Omental fat pad (tissue), 3 donors: ENCODE measurements at regions not wholly inside any gene's neighbourhood (a gene's known extent, or its start where the extent isn't known, plus 50 kb on each side); places are given as distances from the start of the nearest gene placed in this dataset.

ENCODE experiments used
- ATAC-seq: fragments of 150-250 bp; one replicate; pipeline ENCODE4 v1.9.1; 2016; ENCODE audit warnings: mild to moderate bottlenecking, moderate library complexity; ENCODE audit not compliant: low FRiP score
- DNase-seq: peaks from one replicate; pipeline ENCODE4 v3.0.0-alpha.2; 2019; ENCODE audit warnings: low spot score
- CTCF ChIP-seq, 3 donors: fragments of 450-650 bp; IDR thresholded peaks; one replicate each; pipeline ENCODE4 v1.5.1; 2016 to 2017; ENCODE audit warnings: antibody characterized with exemption in 3 of 3, mild to moderate bottlenecking in 3 of 3, moderate library complexity in 2 of 3

GRCh38 chr2:113812204-113812603 lies 55.8 kb upstream of the SLC35F5 start:
- DNase-seq (no peak), ATAC-seq (no peak)
- TF ChIP-seq CTCF (IDR thresholded peaks at IDR 0.05): no peak

- DNase-seq: no peak
- no peak for ATAC-seq
- TF ChIP-seq CTCF (IDR thresholded peaks at IDR 0.05): no peak
Observed at GRCh38 chr2:113809076-113809736, 52.8 kb upstream of the SLC35F5 start.

- DNase-seq (no peak), ATAC-seq (no peak)
- no peak for TF ChIP-seq CTCF (IDR thresholded peaks at IDR 0.05)
Observed at GRCh38 chr2:113807721-113808120, 51.3 kb upstream of the SLC35F5 start.

GRCh38 chr2:113806217-113806913 lies 49.9 kb upstream of the SLC35F5 start:
- TF ChIP-seq CTCF (IDR thresholded peaks at IDR 0.05): no peak
- no peak for ATAC-seq
- no peak for DNase-seq
